GM10248 (cell line): ENCODE measurements at regions not wholly inside any gene's neighbourhood (a gene's known extent, or its start where the extent isn't known, plus 50 kb on each side); places are given as distances from the start of the nearest gene placed in this dataset.

ENCODE experiments used
- CTCF ChIA-PET: fragments of 300-600 bp; sonication (Branson Sonifier 250); formaldehyde crosslinking; extraction: SDS; loops from one replicate; lab custom pipeline; 2021; ENCODE audit warnings: antibody characterized with exemption; lab: Yijun Ruan, JAX
- POLR2A ChIA-PET: fragments of 350-650 bp; sonication (Branson Sonifier 250); formaldehyde crosslinking; extraction: SDS; loops from one replicate; lab custom pipeline; 2020; ENCODE audit warnings: antibody characterized with exemption; lab: Yijun Ruan, JAX
- DNase-seq: peaks from one replicate; pipeline ENCODE4 v3.0.0; 2012; ENCODE audit errors: extremely low spot score
- TF ChIP-seq, protein P1 (sequence below): IDR thresholded peaks from 2 replicates; pipeline ENCODE4 v1.5.1; 2012; ENCODE audit warnings: mild to moderate bottlenecking, low read depth; ENCODE audit errors: extremely low read depth, missing control alignments, control extremely low read depth

DNA sequence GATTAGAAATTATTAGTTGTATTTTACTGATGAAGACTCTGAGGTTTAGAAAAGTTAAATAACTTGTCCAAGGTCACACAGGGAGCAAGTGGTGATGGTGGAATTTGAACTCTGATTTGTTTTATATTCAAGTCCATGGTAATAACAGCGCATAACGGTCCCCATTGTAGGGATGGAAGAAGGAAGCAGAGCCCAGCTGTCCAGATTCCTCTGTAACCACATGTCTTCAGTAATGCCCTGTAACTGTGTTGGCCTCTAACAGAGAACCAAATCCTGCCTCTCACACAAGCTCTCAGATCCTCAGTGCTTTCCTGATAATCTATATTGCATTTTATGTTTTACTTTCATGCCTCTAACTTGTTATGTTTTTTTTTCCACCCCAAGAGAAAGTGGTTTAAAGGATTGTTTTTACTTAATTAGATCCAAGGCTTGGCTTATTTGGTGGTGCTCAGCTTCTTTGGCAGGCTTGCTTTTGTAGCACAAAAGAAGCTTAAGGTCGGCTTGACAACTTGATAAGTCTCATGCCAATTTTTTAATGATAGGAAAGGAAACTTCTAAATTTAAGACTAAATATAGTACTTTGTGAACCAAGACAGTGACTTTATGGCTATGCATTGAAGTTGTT is 105.1 kb upstream of the SEL1L start:
- no peak for DNase-seq
- POLR2A ChIA-PET, result no interaction called here
- CTCF ChIA-PET, result interaction anchor here (1.4 to 4.1 kb wide), 3 partner anchors 11 to 35 kb away, joined by 3 to 15 read pairs (median 7); no protein-coding TSS in a partner anchor
- TF ChIP-seq, protein P1, sequence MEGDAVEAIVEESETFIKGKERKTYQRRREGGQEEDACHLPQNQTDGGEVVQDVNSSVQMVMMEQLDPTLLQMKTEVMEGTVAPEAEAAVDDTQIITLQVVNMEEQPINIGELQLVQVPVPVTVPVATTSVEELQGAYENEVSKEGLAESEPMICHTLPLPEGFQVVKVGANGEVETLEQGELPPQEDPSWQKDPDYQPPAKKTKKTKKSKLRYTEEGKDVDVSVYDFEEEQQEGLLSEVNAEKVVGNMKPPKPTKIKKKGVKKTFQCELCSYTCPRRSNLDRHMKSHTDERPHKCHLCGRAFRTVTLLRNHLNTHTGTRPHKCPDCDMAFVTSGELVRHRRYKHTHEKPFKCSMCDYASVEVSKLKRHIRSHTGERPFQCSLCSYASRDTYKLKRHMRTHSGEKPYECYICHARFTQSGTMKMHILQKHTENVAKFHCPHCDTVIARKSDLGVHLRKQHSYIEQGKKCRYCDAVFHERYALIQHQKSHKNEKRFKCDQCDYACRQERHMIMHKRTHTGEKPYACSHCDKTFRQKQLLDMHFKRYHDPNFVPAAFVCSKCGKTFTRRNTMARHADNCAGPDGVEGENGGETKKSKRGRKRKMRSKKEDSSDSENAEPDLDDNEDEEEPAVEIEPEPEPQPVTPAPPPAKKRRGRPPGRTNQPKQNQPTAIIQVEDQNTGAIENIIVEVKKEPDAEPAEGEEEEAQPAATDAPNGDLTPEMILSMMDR, result no peak

DNA sequence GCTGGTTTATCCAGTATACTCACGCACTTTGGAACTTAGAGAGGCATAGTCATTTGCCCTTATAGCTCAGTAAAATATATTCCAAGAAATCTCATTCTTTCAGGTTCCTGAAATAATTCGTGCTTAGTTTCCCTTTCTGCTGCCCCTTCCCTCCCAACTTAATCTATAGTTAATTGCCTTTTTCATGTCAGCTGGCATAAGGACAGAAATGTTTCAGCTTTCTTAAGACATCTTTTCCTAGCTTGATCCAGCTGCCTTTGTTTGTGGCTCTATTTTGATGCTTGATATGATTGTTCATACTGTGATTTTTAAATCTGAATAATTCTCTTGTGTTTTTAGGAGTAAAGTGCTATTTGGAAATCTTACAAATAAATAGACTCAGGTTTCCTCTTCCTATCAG is 120.0 kb upstream of the SEL1L start:
- no peak for DNase-seq
- TF ChIP-seq, protein P1, result no peak
- ChIA-PET CTCF (interaction anchor here (1.0 kb wide), 2 partner anchors 9 to 39 kb away, joined by 3 read pairs; no protein-coding TSS in a partner anchor), POLR2A (no interaction called here)

DNA sequence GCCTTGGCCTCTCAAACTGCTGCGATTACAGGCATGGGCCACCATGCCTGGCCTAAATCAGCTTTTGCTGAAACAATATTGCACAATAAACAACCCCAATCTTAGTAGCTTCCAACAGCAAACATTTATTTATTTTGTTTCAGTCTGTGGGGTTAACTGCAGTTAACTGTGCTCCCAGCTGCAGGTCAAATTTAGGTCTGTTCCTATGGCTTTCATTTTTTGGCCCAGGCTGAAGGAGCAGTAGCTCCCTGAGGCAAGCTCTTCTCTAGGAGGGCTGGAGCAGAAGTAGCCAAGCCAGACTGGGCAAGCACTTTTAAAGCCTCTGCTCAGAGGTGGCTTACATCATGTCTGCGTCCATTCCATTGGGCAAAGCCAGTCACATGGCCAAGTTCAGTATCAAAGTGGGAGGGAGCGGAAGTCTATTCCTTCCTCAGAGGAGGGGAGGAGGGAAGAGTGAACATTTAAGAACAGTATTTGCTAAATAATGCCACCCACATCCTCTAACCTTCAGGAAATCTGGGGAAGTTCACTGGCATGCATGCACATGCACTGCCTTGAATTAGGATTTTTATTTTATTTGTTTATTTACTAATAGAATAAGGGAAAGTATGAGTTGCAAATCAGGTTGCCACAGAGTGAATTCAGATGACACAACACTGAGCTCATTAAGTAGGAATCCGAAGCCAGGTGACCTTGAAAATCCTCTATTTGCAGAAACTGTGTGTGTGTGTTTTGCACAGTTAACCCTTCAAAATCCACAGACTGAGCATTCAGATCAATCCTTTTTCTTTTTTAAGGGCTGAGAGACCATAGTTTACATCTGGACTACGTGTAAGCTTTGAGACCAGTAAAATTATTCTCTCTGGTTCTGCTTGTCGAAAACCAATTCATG is 122.0 kb upstream of the SEL1L start:
- ChIA-PET CTCF (interaction anchor here (2.0 to 2.7 kb wide), 2 partner anchors 8 to 11 kb away, joined by 6 to 7 read pairs; no protein-coding TSS in a partner anchor), POLR2A (no interaction called here)
- TF ChIP-seq, protein P1, result no peak
- DNase-seq, result no peak

DNA sequence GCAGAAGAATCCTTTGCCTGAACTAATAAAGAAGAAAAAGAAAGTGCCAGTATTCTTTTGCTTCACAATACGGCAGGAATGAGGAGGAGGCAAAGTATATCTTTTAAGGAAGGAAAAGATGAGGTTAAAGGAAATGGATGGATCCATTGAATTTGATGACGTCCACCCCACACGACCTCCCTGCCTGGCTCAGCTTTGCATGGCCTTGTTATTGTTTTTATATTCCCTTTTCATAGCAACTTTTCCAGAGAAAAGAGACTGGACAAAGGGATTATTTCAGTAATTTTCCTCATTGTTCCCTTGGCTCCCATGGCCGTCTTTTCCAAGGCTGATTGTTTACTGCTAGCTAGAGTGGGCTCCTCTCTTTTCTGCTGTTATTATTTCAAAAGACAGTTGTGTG is 123.2 kb upstream of the SEL1L start:
- no peak for DNase-seq
- ChIA-PET POLR2A (no interaction called here), CTCF (interaction anchor here (2.0 to 2.7 kb wide), 2 partner anchors 9 to 12 kb away, joined by 6 to 7 read pairs; no protein-coding TSS in a partner anchor)
- TF ChIP-seq, protein P1, result no peak

DNA sequence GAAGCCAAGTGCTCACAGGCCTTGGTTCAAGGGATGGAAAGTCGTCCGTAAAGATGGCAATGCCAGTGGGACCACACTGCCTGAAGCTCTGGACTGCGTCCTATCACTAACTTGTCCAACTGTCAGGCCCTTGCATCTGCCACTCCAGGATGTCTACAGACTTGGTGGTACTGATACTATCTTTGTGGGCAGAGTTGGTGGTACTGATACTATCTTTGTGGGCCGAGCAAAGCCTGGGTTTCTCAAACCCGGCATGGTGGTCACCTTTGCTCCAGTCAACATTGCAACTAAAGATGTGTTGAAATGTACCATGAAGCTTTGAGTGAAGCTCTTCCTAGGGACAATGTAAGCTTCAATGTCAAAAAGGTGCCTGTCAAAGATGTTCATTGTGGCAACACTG is 128.4 kb upstream of the SEL1L start:
- no peak for DNase-seq
- POLR2A ChIA-PET, result no interaction called here
- CTCF ChIA-PET, result no interaction called here
- TF ChIP-seq, protein P1, result no peak

DNA sequence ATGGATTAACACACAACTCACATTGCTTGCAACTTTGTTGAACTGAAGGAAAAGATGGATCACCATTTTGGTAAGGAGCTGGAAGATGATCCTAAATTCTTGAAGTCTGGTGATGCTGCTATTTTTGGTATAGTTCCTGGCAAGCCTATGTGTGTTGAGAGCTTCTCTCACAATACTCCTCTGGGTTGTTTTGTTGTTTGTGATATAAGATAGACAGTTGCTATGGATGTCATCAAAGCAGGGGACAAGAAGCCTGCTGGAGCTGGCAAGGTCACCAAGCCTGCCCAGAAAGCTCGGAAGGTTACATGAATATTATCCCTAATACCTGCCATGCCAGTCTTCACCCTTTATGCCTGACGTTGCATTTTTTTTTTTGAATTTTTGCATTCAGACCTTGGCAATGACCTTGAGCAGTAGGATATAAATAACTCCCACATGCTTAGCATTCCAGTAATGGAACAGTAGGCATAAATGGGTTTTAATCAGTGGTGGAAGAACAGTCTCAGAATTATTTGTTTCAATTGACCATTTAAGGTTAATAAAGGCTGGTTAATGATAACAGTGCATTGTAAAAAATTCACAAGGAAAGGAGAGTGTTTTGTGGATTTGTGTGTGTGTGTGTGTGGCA is 129.0 kb upstream of the SEL1L start:
- no peak for DNase-seq
- POLR2A ChIA-PET, result no interaction called here
- CTCF ChIA-PET, result no interaction called here
- TF ChIP-seq, protein P1, result no peak
